Kidney epithelial cell (primary cell): ENCODE measurements at regions not wholly inside any gene's neighbourhood (a gene's known extent, or its start where the extent isn't known, plus 50 kb on each side); places are given as distances from the start of the nearest gene placed in this dataset.

ENCODE experiments used
- DNase-seq: peaks from one replicate; pipeline ENCODE4 v3.0.0-alpha.2; 2010; ENCODE audit warnings: low read depth
- H3K27me3 ChIP-seq: 2 replicates; pipeline ENCODE4 v1.6.0; 2011; ENCODE audit warnings: low read length; ENCODE audit not compliant: control insufficient read depth, insufficient read depth
- H3K36me3 ChIP-seq: 2 replicates; pipeline ENCODE4 v1.5.1; 2011; ENCODE audit warnings: low read length; ENCODE audit not compliant: control insufficient read depth, insufficient read depth
- H3K4me3 ChIP-seq: 2 replicates; pipeline ENCODE4 v1.5.1; 2011; ENCODE audit warnings: low read depth, mild to moderate bottlenecking, control low read depth, low read length
- TF ChIP-seq, protein P1 (sequence below): IDR thresholded peaks from 2 replicates; pipeline ENCODE4 v1.5.1; 2011; ENCODE audit warnings: mild to moderate bottlenecking, moderate library complexity, low read length, control low read depth, inconsistent platforms; ENCODE audit not compliant: insufficient read depth, poor library complexity, severe bottlenecking

DNA sequence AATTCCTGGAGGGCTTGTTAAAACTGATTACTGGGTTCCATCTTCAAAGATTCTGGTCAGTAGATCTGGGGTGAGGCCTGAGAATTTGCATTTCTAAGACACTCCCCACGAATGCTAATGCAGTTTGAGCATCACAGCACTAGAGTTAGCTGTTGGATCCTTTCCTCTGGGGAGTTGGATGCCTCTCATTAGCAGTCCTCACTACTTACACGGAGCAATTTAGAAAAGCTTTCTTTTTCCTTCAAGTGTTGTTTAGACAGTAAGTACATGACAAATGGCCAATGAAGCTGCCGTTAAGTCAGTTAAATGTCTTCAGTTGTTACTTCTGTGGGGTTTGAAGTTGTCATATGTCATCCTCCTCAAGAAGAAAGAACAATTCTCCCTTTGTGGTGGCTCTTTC is 74.9 kb upstream of the HMHB1 start:
- no peaks in the 10 kb centered on the region for H3K36me3 ChIP-seq
- no peaks in the 10 kb centered on the region for H3K27me3 ChIP-seq
- TF ChIP-seq, protein P1, sequence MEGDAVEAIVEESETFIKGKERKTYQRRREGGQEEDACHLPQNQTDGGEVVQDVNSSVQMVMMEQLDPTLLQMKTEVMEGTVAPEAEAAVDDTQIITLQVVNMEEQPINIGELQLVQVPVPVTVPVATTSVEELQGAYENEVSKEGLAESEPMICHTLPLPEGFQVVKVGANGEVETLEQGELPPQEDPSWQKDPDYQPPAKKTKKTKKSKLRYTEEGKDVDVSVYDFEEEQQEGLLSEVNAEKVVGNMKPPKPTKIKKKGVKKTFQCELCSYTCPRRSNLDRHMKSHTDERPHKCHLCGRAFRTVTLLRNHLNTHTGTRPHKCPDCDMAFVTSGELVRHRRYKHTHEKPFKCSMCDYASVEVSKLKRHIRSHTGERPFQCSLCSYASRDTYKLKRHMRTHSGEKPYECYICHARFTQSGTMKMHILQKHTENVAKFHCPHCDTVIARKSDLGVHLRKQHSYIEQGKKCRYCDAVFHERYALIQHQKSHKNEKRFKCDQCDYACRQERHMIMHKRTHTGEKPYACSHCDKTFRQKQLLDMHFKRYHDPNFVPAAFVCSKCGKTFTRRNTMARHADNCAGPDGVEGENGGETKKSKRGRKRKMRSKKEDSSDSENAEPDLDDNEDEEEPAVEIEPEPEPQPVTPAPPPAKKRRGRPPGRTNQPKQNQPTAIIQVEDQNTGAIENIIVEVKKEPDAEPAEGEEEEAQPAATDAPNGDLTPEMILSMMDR = no peak
- H3K4me3 ChIP-seq = no peak overlapping the region
- DNase-seq = no peak

DNA sequence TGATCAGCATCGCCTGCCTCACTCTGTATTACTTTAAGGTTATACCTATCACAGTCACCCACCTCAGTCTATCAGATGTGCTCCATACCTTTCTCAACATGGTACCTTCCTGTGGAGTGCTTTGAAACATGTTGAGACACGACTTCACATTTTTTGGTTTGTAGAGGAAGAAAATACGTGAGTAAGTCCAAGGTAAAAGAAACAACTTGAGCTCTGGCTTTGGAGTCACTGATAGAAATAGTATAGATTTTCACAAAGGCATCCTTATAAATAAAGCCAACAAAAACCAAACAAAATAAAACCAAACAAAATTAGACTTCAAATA is 77.5 kb upstream of the HMHB1 start:
- no peak for DNase-seq
- Histone ChIP-seq H3K4me3 (no peak overlapping the region), H3K36me3 (no peaks in the 10 kb centered on the region), H3K27me3 (no peaks in the 10 kb centered on the region)
- TF ChIP-seq, protein P1 = no peak

DNA sequence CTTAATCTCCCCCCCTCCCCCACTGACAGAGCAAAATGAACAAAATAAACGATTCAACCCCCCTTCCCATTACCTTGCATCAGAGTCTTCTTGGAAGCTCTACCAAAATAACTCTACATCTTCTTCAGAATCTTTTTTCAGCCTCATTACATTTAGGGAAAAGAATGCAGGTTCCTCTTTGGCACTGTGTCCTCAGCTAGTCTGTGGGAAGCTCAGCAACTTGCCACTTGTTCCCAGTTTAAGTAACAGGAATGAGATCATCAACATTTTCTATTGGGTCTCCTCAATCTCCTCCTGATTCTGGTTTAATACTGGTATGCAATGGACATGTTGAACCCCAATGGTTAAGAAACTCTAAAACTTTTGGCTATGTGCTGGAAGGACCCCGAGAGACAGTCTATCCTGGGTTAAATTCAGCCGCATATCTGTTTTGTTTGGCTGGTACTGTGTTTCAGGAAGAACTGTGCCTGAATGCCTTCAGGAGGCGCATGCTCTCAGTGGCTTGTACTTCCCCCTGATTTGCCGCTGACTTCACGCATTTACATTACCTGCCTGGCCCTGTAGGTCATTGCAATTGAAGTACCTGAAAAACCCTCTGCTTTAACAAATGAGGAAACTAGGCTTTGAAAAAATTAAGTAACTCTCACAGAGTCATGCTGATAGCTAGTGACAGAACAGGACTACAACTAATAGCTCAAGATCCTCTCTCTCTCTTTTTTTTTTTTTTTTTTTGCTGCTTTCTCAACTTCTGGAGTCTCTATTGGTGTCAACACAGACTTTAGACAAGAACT is 78.1 kb upstream of the HMHB1 start:
- Histone ChIP-seq H3K4me3 (no peak overlapping the region), H3K27me3 (no peaks in the 10 kb centered on the region), H3K36me3 (no peaks in the 10 kb centered on the region)
- TF ChIP-seq, protein P1 = no peak
- DNase-seq = no peak

DNA sequence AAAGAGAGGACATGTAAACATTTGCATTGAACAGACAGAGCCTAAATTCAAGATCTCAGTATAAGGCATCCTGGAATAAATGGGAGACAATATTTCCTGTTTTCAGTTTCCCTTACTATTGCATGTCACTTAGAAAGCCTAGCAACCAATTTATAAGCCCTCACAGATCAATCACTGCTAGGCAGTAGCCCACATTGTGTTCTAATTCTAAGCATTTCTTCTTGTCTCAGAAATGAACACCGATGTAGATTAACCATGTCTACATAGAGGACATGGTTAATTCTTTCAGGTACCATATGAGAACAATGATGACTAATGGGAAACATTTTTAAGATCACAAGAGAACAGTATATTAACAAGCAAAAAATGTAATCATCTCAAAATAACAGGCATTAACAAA is 79.6 kb upstream of the HMHB1 start:
- TF ChIP-seq, protein P1 = no peak
- Histone ChIP-seq H3K27me3 (no peaks in the 10 kb centered on the region), H3K4me3 (no peak overlapping the region), H3K36me3 (no peaks in the 10 kb centered on the region)
- no peak for DNase-seq

DNA sequence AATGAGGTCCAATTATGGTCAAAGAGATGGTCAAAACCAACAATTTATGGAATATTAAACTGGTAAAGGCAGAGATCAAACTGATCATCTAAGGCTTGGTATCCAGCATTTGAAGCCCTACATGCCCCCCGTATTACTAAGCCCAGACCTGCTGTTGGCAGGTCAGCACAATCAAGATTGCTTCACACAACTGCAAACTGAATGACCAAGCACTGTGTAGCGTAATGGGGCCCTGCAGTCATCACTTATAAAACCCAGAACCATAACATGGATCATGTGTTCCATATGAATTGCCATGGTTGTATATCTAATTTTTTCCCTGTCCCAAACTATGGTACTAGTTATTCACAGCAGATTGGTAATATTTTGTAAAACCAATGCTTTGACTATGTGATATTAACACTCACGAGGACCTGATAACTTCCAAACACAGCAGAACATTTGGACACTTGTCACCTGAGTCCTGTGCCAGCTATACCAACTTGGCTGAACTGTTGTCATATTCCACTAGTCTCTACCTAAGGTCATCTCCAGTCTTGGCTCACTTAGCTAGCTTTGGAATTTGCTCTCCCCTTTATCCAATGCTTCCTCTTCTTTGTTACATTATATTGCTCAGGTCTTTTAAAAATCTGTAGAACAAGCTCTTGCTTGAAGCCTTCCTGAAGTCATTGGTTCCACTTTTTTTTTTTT is 81.7 kb upstream of the HMHB1 start:
- no peak overlapping the region for H3K4me3 ChIP-seq
- H3K27me3 ChIP-seq = no peaks in the 10 kb centered on the region
- H3K36me3 ChIP-seq = no peaks in the 10 kb centered on the region
- TF ChIP-seq, protein P1 = no peak
- DNase-seq = no peak
